GM12891 (cell line): ENCODE measurements at regions not wholly inside any gene's neighbourhood (a gene's known extent, or its start where the extent isn't known, plus 50 kb on each side); places are given as distances from the start of the nearest gene placed in this dataset.

Experiments used
- PAX5 ChIP-seq: IDR thresholded peaks from 2 replicates; pipeline ENCODE4 v1.6.1; 2011; ENCODE audit warnings: low read length, moderate library complexity, mild to moderate bottlenecking; ENCODE audit not compliant: insufficient read depth, severe bottlenecking
- POLR2A ChIP-seq: IDR thresholded peaks from 2 replicates; pipeline ENCODE4 v1.6.1; 2011; ENCODE audit warnings: low read depth, low read length, control low read depth
- POLR2AphosphoS5 ChIP-seq: IDR thresholded peaks from 2 replicates; pipeline ENCODE4 v1.6.1; 2011; ENCODE audit warnings: low read depth, low read length, control low read depth
- POU2F2 ChIP-seq: IDR thresholded peaks from 2 replicates; pipeline ENCODE4 v1.6.1; 2011; ENCODE audit warnings: low read depth, mild to moderate bottlenecking, control low read depth, low read length, moderate library complexity
- SPI1 ChIP-seq: IDR thresholded peaks from 2 replicates; pipeline ENCODE4 v1.6.1; 2011; ENCODE audit warnings: low read depth, low read length, control low read depth
- TAF1 ChIP-seq: IDR thresholded peaks from 2 replicates; pipeline ENCODE4 v1.6.1; 2011; ENCODE audit warnings: low read depth, low read length, control low read depth

DNA sequence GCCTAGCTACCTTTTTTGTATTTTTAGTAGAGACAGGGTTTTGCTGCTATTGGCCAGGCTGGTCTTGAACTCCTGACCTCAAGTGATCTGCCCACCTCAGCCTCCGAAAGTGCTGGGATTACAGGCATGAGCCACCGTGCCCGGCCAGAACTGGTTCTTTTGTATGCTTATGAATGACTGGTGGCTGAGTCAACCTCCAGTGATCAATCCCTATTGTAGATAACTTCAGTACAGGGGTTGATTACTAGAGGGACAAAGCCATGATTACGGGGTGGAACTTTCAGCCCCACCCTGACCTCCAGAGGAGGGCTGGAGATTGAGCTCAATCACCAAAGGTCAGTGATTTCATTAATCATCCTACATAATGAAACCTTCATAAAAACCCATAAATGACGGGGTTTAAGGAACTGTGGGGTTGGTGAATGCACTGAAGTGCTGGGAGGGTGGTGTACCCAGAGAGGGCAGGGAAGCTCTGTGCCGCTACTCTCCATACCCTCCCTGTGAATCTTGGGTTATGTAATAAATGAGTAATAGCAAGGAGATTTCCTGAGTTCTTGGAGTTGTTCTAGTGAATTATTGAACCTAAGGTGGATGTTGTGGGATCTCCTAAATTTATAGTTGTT, 281.8 kb upstream of the CXCR4 start:
- no peak for TF ChIP-seq POLR2A
- no peak for TF ChIP-seq TAF1
- no peak for TF ChIP-seq POLR2AphosphoS5
- TF ChIP-seq PAX5 = no peak
- no peak for TF ChIP-seq POU2F2
- TF ChIP-seq SPI1 = no peak
